SH-SY5Y (cell line): ENCODE measurements at regions not wholly inside any gene's neighbourhood (a gene's known extent, or its start where the extent isn't known, plus 50 kb on each side); places are given as distances from the start of the nearest gene placed in this dataset.

Source experiments
- GATA2 ChIP-seq: IDR thresholded peaks from 2 replicates; pipeline ENCODE4 v1.6.1; 2011; ENCODE audit warnings: mild to moderate bottlenecking, low read depth, low read length
- GATA3 ChIP-seq: IDR thresholded peaks from 2 replicates; pipeline ENCODE4 v1.6.1; 2011; ENCODE audit warnings: low read depth, mild to moderate bottlenecking, low read length, moderate library complexity

DNA sequence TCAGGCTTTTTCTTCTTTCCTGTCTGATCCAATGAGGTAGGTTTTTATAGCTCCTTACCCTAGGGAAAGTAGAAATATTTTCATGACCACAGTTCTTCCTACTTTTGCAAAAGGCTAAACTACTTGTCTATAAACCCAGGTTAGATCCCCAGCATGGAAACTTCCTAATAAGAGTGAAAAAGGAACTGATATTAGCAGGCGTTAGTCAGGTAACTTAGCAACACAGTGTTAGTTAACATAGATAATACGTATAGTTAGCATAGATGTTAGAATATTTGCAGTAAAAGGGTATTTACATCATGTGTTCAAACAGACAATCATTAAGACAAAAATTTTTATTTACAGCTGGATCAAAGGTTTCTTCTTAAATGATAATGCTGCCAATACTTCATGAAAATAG lies 162.9 kb upstream of the DAB2 start:
- TF ChIP-seq GATA2 (no peak), GATA3 (no peak)
